ENCODE measurements at regions not wholly inside any gene's neighbourhood (a gene's known extent, or its start where the extent isn't known, plus 50 kb on each side); places are given as distances from the start of the nearest gene placed in this dataset.
"Not testable (repeated sequence)": the region's sequence is repeated elsewhere in the genome, so short reads cannot be mapped to it uniquely, and the experiment has no call there.

GRCh38 chr4:158122501-158122900 is 50.3 kb downstream of the GASK1B start:
- DNase-seq: no peak

DNA sequence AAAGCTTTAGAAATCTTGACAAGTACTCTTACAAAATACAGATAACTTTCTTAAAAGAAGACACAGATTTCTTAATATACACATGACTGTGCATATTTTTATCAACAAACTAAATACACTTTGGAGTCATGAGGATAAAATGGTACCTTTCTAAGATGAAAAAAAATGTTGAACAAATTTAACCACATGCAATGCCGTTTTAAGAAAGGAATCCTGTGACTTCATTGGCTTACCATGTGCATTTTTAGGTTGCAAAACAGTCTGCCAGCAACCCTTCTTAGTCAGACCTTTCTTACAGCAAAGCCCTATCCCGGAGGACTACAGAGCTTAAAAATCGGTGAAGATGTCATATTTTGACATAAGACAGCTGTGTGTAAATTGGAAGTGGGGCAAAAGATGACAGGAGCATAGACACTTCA is 51.7 kb downstream of the GASK1B start:
- no peak for DNase-seq

- DNase-seq: not testable (repeated sequence)
These were observed 52.1 kb downstream of the GASK1B start for GRCh38 chr4:158120645-158121151.

- DNase-seq: no peak
These were observed 60.2 kb downstream of the GASK1B start for GRCh38 chr4:158112611-158113010.

GRCh38 chr4:158111241-158111640 is 61.6 kb downstream of the GASK1B start:
- no peak for DNase-seq

DNA sequence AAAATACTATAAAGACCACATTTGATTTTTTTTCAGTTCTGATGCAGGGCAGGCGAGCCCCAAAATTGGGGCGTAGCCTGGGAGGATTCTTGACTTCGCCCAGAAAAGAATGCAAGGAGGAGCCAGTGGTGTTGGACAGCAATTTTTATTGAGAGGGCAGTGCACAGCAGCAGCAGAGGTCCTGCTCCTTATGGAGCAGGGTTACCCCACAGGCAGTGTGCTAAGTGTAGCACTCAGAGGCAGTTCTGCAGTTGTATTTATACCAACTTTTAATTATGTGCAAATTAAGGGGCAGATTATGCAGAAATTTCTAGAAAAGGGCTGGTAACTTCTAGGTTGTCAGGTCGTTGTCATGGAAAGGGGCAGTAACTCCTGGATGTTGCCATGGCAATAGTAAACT is 69.9 kb downstream of the GASK1B start:
- DNase-seq: no peak

GRCh38 chr4:158099686-158100085 is 73.1 kb downstream of the GASK1B start:
- DNase-seq: no peak

GRCh38 chr4:158098802-158099201 is 74.0 kb downstream of the GASK1B start:
- DNase-seq: no peak

- DNase-seq: no peak
These were observed 78.3 kb downstream of the GASK1B start for GRCh38 chr4:158094413-158095134.

- no peak for DNase-seq
These were observed 82.5 kb downstream of the GASK1B start for GRCh38 chr4:158090323-158090722.

DNA sequence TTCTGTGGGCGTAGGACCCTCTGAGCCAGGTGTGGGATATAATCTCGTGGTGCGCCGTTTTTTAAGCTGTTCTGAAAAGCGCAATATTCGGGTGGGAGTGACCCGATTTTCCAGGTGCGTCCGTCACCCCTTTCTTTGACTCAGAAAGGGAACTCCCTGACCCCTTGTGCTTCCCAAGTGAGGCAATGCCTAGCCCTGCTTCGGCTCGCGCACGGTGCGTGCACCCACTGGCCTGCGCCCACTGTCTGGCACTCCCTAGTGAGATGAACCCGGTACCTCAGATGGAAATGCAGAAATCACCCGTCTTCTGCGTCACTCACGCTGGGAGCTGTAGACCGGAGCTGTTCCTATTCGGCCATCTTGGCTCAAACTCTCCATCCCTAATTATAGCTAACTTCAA is 82.9 kb downstream of the GASK1B start:
- not testable (repeated sequence) for DNase-seq

DNA sequence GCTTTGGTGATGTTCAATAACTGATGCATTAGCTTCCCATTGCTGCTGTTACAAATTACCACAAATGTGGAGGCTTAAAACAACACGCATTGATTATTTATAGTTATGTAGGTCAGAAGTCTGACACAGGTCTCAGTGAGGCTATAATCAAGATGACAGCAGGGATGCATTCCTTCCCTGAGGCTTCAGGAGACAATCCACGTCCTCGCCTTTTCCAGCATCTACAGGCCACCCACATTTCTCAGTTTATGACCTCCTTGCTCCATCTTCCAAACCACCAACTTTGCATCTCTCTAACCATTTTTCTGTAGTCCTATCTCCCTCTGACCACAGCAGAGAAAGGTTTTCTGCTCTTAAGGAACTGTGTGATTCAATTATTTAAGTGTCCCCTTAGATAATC is 92.5 kb downstream of the GASK1B start:
- DNase-seq: no peak

- DNase-seq: no peak
These were observed 93.2 kb downstream of the GASK1B start for GRCh38 chr4:158079661-158080060.

DNA sequence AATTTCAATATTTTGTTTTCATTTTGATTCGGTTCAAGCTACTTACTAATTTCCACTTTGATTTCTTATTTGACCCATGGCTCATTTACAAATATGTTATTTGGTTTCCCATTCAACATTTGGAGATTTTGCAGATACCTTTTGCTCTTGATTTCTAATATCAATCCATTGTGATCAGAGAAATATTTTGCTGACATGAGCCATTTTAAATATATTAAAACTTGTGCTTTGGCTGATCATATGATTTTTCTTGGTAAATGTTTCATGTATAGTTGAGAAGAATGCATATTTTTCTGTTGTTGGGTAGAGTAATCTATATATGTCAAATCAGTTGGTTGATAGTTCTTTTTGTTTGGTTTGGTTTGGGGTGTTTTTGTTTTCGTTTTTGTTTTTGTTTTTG is 95.0 kb downstream of the GASK1B start:
- no peak for DNase-seq

DNA sequence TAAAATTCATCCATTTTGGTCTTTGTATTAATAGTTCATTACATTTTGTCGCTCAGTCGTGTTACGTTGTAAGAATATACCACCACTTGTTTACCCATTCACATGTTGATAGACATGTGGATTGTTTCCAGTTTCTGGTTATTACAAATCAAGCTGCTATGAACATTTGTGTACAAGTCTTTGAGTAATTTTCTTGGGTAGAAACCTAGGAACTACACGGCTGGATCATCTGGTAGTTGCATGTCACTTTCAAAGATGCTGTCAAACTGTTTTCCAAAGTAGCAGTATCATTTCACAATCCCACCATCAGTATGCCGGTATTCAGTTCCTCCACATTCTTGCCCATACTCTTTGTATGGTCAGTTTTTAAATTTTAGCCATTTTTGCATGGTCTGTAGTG is 98.0 kb downstream of the GASK1B start:
- no peak for DNase-seq

- DNase-seq: no peak
These were observed 100.9 kb downstream of the GASK1B start for GRCh38 chr4:158071931-158072330.

DNA sequence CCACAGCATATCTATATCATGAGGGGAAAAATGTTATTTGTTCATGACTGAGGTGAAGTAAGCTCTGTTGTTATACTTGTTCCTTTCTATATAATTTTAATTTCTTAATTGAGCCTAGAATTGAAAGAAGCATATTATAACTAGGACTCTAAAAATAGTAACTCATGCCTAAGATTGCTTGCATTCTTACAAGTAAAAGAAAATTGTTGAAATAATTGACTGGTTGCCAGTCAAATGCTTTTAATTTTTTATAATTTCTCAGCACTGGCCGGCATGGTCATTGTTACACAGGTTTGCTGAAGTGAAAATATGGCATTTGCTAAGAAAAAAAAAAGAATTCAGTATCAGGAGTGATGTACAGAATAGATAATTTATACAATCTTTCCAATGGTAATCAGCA is 104.8 kb downstream of the GASK1B start:
- DNase-seq: no peak

- DNase-seq: no peak
These were observed 105.2 kb downstream of the GASK1B start for GRCh38 chr4:158067646-158068045.

DNA sequence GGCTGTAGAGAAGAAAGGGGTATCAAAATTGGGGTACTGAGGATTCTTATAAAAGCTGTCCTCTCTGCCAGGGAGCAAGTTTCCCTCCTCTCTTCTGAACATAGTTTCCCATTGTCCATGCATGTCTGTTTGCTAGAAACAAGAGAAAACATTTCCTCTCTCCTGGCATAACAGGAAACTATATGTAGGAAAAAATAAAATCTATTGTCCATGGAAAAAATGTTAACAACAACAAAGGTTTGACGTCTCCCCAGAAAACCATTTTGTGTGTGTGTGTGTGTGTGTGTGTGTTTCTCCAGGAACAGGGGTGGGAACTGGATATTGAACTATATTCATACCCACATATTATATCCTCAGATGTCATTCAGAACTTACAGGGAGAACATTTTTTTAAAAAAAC is 107.2 kb downstream of the GASK1B start:
- no peak for DNase-seq

DNA sequence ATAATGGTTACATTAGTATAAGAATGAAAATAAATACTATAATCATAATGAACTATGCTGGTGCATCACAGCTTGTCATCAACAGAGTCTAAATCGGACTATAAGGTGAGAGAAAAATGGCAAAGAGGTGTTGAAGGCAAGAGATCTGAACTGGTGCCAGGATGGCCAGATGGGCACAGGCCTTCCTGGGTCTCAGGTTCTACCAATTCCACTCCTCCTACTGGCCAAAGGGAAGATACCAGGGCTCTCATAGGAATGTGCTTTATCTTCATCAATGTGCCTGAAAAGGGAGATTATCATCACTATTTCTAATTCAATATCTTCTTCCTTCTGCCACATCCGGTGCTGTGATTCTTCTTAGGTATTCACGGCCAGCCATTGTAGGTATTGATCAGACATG is 107.6 kb downstream of the GASK1B start:
- no peak for DNase-seq

- DNase-seq: no peak
These were observed 116.1 kb downstream of the GASK1B start for GRCh38 chr4:158056689-158057245.

DNA sequence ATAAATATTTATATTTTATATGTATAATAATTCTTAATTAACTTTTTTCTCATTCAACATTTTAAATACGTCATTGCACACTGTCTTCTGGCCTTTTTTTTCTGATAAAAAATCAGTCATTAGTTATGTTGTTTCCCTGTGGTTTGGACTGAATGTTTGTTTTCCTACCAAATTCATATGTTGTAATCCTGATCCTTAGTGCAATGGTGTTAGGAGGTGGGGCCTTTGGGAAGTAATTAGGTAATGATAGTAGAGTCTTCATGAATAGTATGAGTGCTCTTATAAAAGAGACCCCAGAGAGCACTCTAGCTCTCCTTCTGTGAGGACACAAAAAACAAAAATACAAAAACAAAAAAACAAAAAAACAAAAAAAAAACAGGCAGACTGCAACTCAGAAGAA is 117.2 kb downstream of the GASK1B start:
- DNase-seq: no peak

- no peak for DNase-seq
These were observed 119.0 kb downstream of the GASK1B start for GRCh38 chr4:158053801-158054200.

DNA sequence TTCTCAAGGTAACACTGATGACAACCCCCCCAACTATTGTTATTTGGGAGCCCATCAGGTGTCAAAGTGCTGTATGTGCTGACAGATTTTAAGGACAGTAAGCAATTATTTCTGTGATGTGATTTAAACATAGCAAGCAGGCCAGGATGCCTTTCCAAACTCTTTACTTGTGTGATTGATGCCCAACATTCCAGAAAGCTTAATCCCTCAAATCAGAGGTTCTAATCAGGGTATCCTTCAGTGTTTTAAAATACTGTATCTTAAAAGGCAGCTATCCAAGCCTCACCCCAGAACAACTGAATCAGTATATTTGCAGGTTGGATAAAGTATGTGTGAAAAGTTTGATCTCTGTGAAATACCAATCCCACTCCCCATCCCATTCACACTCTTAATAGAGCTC is 119.7 kb downstream of the GASK1B start:
- DNase-seq: no peak

Data from stimulated activated naive CD4-positive, alpha-beta T cell treated with Interleukin-2 at 50 U/mL for 16 hours (primary cell).